Gastrocnemius medialis (tissue), 4 donors: ENCODE measurements at regions not wholly inside any gene's neighbourhood (a gene's known extent, or its start where the extent isn't known, plus 50 kb on each side); places are given as distances from the start of the nearest gene placed in this dataset.

ENCODE experiments used
- CTCF ChIP-seq, 5 experiments: fragments of 450-650 bp in 3 of 5; fragments of 200-600 bp in 2 of 5; sonication (generic) in 2 of 5; IDR thresholded peaks in 4 of 5; conservative IDR thresholded peaks in 1 of 5; 1 replicate in 4 of 5; 2 replicates in 1 of 5; pipeline ENCODE4 v1.5.1; 2016 to 2019; ENCODE audit warnings: antibody characterized with exemption in 5 of 5, mild to moderate bottlenecking in 3 of 5, moderate library complexity in 3 of 5
- POLR2A ChIP-seq, 2 donors: fragments of 450-650 bp; IDR thresholded peaks; one replicate each; pipeline ENCODE4 v1.6.1; 2017; ENCODE audit warnings: antibody characterized with exemption in 2 of 2, mild to moderate bottlenecking in 2 of 2, moderate library complexity in 2 of 2

GRCh38 chr10:118173296-118173695, 126.6 kb upstream of the RAB11FIP2 start:
- TF ChIP-seq CTCF (IDR thresholded peaks at IDR 0.05 in 4 of 5, conservative IDR thresholded peaks at IDR 0.05 in 1 of 5) (no peak), POLR2A (IDR thresholded peaks at IDR 0.05) (no peak)
